Hematopoietic multipotent progenitor cell treated with erythropoietin and hydrocortisone succinate and interleukin-3 and kit ligand, for 6 days (in vitro differentiated cells): ENCODE measurements at regions not wholly inside any gene's neighbourhood (a gene's known extent, or its start where the extent isn't known, plus 50 kb on each side); places are given as distances from the start of the nearest gene placed in this dataset.
"Not testable (repeated sequence)": the region's sequence is repeated elsewhere in the genome, so short reads cannot be mapped to it uniquely, and the experiment has no call there.

Experiments
- DNase-seq: peaks from one replicate; pipeline ENCODE4 v3.0.0-alpha.2; 2015

DNA sequence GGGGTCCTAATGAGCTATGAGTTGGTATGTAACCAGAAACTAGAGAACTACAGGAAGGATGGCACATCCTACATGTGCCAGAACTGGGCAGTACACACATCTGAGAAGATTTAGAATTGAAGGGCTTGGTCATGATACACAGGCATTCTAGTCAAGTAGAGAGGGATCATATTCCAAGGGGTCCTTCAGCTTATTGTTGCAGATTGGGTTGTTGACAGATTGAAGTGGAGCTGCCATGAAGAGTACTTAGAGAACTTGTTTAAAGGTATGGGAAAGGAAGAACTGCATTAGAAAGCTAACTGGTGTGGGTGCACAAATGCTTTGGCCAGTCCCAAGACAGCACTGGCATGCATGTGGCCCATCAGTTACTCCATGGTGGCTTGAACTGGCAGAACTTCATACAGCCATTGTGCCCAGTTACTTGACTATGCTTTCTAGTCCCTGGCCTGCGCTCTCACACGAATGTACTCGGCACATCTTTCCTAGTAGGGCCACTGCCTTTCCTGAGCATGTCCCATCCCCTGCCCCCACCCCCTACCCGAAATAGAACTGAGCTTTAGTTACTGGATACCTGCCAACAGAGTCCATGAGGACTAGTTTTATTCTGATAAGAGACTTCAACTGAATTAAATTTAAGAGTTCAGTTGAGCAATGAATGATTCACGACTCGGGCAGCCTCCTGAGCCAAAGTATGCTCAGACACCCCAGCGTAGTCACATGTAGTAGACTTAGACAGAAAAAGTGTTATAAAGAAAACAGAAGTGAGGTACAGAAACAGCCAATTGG, 64.0 kb downstream of the CCNG2 start:
- peak; percentile 32 for DNase-seq

DNA sequence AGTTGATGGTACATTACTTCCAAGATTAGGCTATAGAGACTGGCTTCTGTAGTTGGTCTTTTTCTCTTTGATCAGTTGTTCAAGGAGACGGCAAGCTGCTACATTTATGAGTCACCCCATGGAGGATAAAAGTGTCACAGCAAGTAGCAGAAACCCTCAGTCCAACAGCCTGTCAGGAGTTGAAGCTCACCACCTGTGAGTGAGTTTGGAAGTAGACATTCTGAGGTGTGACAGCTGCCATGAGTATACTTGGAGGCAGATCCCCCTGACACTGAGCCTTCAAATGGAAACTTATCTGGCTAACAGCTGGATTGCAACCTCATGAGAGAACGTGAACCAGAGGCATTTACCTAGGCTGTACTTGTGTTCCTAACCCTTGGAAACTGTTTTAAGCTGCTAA, 68.0 kb downstream of the CCNG2 start:
- no peak for DNase-seq

DNA sequence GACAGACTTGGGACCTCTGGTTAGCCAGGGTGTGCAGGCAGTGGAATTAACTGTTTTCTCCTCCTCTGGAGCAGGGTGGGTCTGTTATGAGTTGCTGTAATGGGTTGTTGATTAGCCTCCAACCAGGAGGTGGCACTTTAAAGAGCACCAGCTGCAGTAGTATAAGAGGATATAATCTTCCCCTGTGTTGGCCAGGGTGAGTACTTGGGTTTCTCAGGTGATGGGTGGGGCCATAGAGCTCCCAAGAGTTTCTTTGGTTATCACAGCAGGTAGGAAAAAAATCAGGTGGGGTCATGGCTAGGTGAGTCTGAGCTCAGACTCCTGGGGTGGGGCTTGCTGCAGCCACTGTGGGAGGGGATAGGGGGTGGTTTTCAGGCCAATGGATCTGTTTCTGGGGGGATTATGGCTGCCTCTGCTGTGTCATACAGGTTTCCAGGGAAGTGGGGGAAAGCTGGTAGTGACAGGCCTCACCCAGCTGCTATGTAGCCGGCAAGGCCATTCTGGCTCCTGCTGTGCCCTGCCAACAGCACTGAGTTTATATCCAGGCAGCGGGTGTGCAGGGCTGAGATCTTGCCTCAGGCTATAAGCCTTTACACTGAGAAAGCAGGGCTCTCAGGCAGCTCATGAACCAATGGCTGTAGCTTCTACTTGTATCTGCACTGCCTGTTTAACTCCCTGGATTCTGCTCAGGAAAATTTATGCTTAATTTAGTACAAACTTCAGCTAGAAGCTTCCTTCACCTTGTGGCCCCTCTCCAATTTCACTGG, 70.1 kb downstream of the CCNG2 start:
- no peak for DNase-seq

DNA sequence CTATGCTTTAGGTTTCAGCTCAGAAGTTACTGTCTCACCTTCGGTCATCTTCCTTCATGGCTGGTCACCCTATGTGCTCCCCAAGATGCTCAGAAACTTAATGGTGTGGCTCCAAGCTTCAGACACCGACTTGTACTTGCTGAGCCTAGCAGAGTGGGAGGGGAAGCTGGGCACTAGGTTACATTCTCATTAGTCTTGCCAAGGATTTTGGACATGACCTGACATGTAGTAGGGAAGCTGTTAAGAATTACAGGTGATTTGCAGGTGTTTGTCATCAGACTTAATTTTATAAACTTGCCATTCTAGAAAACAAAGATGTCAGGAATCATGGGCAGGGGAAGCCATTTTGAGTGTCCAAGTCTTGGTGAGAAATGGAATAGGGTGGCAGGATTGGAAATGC, 72.4 kb downstream of the CCNG2 start:
- DNase-seq, result no peak

DNA sequence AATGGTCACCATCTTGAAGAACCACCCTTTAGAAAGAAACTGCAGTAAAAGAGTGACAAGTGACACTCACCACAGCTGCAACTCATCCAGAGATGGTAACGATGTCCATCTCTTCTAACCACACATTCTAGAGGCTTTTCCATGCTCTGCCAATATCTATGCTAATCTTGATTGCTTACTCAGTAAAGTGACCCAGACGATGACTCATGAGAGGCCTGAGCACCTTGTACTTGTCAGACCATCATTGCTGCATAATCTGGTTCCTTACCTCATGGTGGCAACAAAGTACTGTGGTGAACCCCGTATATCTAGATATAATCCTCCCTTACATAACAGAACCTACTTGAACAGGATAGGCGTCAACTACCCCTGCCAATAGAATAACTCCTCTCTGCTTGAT, 75.6 kb downstream of the CCNG2 start:
- peak; percentile 48 for DNase-seq

DNA sequence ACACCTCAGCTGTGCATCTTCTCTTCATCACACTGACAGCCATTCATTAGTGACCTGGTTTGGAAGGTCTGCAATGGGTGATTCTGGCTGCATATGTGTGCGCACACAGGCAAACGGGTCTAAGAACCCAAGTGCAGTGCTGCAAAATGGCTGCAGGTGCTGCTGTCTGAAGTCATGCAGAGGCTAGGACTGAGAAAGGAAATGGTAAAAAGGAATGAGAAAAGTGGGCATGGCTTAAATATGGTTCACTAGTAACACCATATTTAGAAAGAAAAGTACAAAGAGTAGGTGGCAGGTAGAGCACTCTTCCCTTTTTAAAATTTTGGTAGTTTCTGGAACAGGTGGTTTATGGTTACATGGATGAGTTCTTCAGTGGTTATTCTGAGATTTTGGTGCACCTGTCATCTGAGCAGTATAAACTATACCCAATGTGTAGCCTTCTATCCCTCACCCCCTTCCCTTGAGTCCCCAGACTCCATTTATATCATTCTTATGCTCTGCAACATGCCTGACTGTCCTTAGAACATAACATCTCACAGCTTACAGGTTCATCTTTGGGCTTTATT, 78.4 kb downstream of the CCNG2 start:
- no peak for DNase-seq

DNA sequence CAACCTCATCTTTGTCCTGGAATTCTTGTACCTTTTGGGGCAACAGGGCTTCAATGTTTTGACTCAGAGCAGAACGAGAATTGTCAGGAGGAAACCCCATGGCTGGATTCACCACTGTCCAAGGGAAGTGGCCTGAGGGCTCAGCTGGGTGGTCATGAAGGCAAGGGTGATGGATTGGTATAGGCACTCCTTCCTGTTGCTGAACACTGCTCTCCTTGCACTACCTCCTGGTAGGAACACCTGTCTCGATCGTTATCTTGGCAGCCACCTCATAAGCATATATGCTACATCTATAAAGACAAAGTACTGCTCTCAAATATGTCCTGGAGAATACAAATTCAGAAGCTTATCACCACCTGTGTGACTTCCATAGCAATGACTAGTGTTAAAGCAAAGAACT, 79.8 kb downstream of the CCNG2 start:
- no peak for DNase-seq

DNA sequence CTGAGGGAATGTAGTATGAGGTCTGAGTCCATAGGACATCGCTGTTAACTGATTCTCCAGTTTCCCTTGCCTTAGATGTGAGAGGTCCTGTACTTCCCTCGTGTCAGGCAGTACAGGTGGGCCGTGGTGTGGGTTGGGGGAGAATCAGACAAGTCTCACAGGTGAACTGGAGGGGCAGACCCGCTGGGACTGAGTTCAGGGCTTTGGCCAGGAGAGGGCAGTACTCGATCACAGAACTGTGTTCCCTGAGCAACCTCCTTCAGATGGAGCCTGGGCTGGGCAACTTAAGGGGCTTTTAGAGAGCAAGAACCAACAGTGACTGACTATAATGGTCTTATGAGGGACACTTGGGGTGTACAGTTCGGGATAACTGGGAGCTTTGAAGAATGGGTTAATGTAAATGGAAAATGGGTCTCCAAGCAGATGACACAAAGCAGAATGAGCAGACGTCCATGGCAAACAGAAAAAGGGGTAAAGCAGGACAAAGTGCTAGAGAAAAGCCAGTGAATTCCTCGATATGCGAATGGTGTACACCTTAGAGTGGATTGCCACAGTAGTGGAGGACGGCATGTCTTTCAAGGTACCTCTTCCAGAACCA, 83.6 kb downstream of the CCNG2 start:
- DNase-seq, result peak; percentile 84

DNA sequence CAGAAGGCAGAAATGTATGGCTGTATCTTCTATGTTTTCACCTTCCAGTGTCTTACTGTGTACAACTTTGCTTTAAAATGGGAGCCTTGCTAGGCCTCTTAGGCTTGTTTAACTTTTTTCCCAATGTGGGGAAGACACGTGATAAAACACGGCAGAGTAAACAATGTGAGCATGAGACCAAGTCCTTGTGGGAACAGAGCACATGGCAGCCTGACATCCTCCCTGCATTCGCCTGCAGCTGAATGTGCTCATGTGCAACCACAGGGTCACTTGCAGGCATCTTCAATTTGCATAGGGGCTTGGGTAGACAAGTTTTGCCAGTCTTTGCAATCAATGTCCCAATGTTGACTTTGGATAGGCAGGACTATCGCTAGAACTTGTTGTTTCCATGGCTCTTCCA, 91.8 kb downstream of the CCNG2 start:
- DNase-seq, result no peak

DNA sequence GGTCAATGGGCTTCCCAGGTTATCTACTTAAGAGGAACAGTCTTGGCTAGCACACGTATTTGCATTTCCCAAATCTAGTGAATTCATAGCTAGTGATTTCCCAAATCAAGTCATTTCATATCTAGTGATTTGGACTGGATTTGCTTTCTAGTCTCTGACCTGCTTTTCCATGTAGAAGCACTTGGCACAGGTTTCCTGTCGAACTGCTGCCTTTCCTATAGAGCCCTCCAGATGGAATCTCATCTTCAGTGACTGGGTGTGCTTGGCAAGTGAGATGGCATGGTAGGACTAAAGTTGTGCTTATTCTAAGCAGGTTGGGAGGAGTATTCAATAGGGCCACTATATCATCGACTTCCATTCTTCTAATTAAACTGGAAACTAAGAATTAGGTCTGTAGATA, 94.7 kb downstream of the CCNG2 start:
- DNase-seq, result no peak

DNA sequence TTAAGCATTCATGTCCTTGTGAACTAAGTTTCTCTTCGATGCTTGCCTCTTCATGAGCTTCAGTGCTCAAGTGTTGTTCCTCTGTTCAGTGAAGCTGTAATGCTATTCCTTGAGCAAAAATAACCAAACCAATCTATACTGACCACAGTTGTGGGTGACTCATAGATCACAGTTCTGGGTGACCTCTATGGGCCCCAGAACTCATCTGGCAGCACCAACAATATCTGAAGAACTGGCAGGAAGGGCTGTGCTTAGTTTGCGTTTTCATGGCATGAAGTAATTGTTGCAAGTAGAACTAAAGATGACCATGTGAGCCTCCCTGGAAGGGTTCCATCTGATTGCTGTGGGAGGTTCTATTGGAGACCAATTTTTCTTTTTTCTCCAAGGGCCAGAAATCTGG, 106.2 kb downstream of the CCNG2 start:
- DNase-seq, result peak; percentile 7

DNA sequence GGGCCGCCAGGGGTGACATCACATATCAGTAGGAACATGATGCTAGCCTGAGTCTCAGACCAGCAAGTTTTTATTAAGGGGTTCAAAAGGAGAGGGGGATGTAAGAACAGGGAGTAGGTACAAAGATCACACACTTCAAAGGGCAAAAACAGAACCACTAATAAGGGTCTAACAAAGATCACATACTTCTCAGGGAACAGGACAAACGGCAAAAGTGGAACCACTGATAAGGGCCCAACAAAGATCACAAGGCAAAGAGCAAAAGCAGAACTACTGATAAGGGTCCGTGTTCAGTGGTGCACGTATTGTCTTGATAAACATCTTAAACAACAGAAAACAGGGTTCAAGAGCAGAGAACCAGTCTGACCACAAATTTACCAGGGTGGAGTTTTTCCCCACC, 107.0 kb downstream of the CCNG2 start:
- DNase-seq, result peak; percentile 38

DNA sequence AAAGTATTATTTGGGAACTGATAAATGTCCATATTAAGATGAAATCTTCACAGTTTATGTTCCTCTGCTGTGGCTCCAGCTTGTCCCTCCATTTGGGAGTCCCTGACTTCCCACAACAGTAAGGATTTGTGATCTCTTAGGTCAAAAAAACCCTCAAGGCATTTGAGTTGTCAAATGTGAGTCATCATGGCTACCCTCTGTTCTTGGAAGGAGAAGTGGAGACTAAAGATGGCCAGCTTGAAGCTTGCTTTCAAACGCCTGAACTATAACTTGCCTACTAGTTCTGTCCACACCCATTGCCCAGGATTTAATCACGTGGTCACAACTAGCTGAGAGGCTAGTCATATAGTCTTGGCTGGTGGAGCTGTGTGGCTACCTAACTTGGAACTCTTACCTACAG, 107.8 kb downstream of the CCNG2 start:
- no peak for DNase-seq

DNA sequence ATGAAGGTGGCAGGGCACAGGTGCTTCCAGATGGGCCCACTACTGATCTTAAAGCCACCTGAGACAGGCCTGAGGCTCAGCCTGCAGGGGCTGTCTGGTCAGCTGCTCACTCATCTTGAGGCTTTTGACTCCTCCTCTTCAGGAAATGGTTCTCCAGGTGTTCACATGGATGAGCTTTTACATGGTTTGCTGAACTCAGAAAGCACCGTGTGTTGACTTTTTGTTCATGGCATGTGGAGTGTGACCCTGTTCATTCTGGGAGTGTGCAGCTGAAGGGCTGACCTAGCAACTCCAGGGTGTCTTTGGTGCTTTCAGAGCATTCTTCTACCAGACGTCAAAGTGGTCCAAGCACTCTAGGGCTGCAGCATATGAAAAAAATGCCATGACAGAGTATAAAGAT, 111.1 kb downstream of the CCNG2 start:
- DNase-seq, result no peak

DNA sequence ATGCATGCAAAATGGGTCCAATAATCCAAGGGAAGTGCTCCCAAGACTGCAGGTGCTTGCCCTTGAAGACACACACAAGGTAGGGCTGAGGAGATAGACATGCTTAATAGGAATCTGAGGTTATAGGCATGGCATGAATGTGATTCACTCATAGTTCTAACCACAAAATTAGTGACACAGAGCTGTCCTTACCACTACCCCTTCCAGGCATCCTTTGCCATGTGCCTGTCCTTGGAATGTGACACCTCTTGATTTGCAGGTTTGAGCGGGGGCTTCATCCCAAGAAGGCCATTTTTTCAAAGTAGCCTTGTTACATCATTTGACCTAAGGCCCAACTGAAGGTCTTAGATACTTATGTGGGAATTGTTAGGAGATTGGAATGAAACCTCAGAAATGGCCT, 112.5 kb downstream of the CCNG2 start:
- no peak for DNase-seq

DNA sequence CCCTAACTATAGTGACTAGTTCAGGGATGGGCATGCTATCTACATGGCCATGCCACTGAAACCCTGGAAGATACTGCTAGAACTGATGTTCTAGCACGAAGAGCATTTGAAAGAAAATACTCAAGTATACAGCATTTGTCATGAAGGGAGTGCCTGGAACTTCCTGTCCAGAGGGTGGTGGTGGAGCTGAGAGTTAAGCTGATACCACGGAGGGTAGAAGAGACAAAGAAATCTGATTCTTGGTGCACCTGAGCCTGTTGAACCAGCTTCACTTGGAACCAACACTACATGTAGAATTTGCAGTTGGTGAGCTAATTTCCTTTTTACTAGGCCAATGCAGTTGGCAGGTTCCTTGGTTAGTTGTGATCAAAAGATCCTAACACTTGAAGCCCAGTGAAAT, 116.4 kb downstream of the CCNG2 start:
- no peak for DNase-seq

DNA sequence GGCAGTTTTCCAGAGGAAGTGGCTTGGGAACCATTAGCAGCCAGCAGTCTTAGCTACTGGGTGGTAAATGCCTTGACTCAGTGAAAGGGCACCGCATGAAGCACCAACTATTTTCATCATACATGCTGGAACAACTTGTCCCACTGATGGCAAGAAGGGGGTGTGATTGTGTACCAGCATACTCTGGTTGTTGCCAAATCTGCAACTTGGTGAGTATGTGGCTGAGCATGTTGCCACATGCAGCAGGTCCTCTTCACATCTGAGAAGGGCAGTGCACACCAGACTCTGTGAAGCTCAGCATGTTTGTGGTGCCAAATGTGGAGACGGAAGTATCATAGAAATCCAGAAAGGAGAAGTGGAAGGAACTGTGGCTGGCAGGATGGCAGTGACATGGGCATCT, 122.1 kb downstream of the CCNG2 start:
- not testable (repeated sequence) for DNase-seq

DNA sequence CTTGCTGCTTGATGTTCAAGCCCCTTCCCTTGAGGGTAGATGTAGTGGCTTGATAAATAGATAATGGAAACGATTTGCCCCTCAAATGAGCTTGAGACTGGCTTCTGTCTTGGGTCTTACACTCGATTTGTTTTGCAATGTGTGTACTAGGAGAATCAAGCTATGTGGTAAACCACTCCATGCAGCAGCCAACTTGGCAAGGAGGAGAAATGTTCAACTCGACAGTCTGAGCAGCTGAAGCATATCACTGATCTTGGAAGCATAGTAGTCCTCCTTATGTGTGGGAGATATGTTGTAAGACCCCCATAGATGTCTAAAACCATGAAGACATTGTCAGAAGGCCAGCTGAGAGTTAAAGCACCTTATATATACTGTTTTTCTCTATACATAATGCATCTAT, 125.3 kb downstream of the CCNG2 start:
- DNase-seq, result no peak

DNA sequence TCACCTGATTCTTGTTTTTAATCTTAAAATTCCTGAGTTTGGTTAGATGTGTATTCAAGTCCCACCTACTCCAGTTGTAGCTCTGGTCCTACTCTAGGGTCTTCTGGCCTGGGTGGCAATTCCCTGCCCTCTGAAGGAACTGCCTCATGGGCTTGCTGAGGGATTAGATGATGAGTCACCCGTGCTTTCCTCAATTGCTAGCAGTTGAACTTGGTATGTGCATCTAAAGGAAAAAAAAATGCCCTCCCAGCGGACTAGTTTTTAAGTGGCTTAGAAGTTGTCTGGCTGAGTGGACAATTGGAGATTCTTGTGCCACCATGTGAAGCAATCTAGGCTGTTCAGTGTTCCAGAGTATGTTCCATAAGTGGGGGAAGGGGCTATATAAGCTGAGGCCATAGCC, 127.0 kb downstream of the CCNG2 start:
- no peak for DNase-seq

DNA sequence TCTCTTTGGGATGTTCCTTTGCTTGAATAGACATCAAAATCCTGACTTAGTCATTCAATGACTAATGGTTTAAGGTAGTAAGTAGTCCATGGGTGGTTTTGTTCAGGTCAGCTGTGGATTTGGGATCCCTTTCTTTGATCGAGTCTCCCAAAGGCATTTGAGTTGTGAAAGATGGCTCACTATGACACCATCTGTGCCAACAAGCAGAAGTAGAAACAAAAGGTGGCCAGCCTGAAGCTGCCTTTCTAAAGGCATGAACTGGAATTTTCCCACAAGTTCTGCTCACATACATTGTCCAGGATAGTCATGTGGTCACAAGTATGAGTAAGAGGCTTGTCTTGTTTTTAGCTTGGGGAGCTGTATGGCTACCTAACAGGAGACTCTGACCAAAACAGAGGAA, 129.9 kb downstream of the CCNG2 start:
- no peak for DNase-seq

DNA sequence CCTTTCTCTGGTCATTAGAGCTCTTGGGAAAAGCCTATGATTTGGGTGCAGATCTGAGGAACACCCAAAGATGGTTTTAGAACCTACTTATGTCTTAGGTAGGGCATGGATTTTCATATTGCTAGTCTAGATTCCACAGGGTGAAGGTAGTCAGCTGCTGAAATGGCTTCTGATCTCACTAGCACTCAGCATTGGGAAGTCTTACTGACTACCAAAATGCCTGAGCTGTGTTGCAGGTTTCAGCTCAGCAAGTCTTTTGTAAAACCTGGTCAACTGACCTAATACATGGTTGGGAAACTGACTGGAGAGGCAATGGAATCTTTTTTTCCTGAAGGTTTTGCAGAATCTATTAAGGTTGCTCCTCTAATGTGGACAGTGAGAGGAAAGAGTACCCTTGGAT, 136.4 kb downstream of the CCNG2 start:
- DNase-seq, result no peak

DNA sequence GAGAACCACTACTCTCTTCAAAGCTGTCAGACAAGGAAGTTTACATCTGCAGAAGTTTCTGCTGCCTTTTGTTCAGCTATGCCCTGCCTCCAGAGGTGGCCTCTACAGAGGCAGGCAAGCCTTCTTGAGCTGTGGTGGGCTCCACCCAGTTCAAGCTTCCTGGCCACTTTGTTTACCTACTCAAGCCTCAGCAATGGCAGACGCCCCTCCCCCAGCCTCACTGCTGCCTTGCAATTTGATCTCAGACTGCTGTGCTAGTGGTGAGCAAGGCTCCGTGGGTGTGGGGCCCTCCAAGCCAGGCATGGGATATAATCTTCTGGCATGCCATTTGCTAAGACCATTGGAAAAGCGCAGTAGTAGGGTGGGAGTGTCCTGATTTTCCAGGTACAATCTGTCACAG, 144.0 kb downstream of the CCNG2 start:
- DNase-seq, result not testable (repeated sequence)

DNA sequence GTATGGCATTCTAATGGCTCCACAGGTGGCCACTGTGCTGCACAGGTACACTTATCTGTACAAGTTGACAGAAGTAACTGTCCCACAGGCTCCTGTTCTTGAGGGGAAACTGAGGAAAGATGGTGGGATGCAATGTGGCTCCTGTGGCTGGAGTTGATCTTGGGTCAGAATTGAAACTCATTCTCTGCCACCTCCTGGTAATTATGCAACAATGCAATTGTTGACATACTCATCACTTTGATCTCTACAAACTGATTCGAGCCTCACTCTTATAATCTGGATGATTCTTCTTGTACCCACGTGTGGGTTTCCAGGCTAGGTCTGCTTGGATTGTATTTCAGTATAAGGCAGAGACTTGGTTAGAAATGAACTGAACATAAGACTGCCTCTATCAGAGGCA, 148.8 kb downstream of the CCNG2 start:
- DNase-seq, result no peak

DNA sequence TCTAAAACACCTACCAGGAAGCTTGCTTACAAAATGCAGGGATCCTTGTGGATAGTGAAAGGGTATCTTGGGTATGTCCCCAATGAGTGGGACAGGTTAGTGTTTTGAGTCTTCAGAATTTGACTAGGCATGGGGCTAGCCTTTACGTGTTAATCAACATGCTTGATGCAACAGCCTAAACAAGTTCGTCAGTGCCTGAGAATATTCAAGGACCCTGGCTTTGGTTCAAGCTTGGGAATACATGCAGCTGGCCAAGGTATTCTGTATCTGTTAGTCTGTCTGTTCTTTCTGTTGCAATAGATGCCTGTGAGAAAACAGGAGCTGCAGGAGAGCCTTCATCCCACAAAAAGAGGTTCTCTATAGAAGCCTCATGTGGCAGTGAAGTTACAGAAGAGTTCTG, 149.5 kb downstream of the CCNG2 start:
- no peak for DNase-seq
